Heart left ventricle (tissue), 13 donors: ENCODE measurements at regions not wholly inside any gene's neighbourhood (a gene's known extent, or its start where the extent isn't known, plus 50 kb on each side); places are given as distances from the start of the nearest gene placed in this dataset.

ENCODE experiments used
- CTCF ChIP-seq, 12 donors: fragments of 200-600 bp; sonication (generic) in 4 of 12; IDR thresholded peaks; one replicate each; pipeline versions ENCODE4 v1.5.0 to v1.8.0; 2018 to 2022; ENCODE audit warnings: antibody characterized with exemption in 12 of 12, mild to moderate bottlenecking in 5 of 12
- POLR2A ChIP-seq, 2 donors: fragments of 450-650 bp; IDR thresholded peaks; one replicate each; pipeline ENCODE4 v1.6.1; 2017; ENCODE audit warnings: antibody characterized with exemption in 2 of 2, mild to moderate bottlenecking in 2 of 2, moderate library complexity in 2 of 2
- donor health status: ischemic (EF 13 %, LVEDD 7.1; RV severe dilation, severe dysfunction).
- donor health status: DM: no; HTN: yes; CAD: no.
- donor health status: DM: no; HTN: no; CAD: no.
- donor health status: ischemic (EF 25% LVEDD 6.9; RV normal size, moderate dysfunction).
- donor health status: ischemic (EF 25% LVEDD 5.7; RV mildly dilated, moderate dysfunction).
- donor health status: ischemic (EF 35%, LVEDD 5.7; RV mildly dilated, moderate dysfunction).
- donor health status: nonischemic (EF 11% LVEDD 7.7; RV severe dilation, severe dysfunction).
- donor health status: DM: yes; HTN: yes; CAD: no.
- donor health status: PGD.
- donor health status: ischemic (EF 29% LVEDD 5.4; RV normal size, mild dysfunction).
- donor health status: nonischemic (EF 23%, LVEDD 6.1; RV moderate dilation, normal function).

DNA sequence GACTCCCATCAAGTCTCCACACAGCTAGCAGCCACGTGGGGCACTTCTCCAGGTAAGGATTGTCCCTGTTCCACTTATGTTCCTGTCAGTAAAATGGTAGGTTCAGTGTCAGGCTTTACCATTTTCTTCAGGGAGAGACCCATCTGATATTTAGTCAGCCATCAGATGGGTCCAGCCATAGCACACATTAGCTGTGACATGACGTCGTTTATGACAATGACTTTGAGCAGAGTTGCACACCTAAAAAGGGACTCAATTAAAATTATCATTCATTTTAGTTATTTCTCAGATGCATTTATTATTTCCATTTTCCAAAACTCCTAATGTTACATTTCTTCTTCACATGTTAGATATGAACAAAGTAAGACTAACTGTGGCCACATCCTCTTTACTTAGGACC is 68.2 kb upstream of the SNRPN start:
- no peak for TF ChIP-seq CTCF (IDR thresholded peaks at IDR 0.05)
- no peak for TF ChIP-seq POLR2A (IDR thresholded peaks at IDR 0.05)
